Activated B cell treated with CpG ODN at 0.5 μM for 24 hours (primary cell): ENCODE measurements at regions not wholly inside any gene's neighbourhood (a gene's known extent, or its start where the extent isn't known, plus 50 kb on each side); places are given as distances from the start of the nearest gene placed in this dataset.

Source experiments
- ATAC-seq: fragments of 200-7000 bp; cut with Tn5 transposase; one replicate; pipeline ENCODE4 v1.10.0; 2021; ENCODE audit warnings: low read depth, mild to moderate bottlenecking, moderate library complexity
- CTCF ChIA-PET: fragments of 350-600 bp; sonication (Branson Sonifier 250); formaldehyde crosslinking; loops from one replicate; lab custom pipeline; 2021; ENCODE audit warnings: antibody characterized with exemption; lab: Charles Lee
- POLR2A ChIA-PET: fragments of 350-600 bp; sonication (Branson Sonifier 250); formaldehyde crosslinking; loops from one replicate; lab custom pipeline; 2021; ENCODE audit warnings: antibody characterized with exemption; lab: Charles Lee
- DNase-seq: peaks from one replicate; pipeline ENCODE4 v3.0.0; 2022
- H3K27ac Mint-ChIP-seq: one replicate; pipeline ENCODE4 v1.8.0; 2020; ENCODE audit warnings: mixed read lengths
- H3K27me3 Mint-ChIP-seq: one replicate; pipeline ENCODE4 v1.8.0; 2021; ENCODE audit warnings: mixed read lengths
- H3K36me3 Mint-ChIP-seq: one replicate; pipeline ENCODE4 v1.8.0; 2021; ENCODE audit warnings: low read depth, mixed read lengths
- H3K4me1 Mint-ChIP-seq: one replicate; pipeline ENCODE4 v1.8.0; 2021; ENCODE audit warnings: mixed read lengths
- H3K4me3 Mint-ChIP-seq: one replicate; pipeline ENCODE4 v1.8.0; 2020; ENCODE audit warnings: mild to moderate bottlenecking, mixed read lengths
- H3K9me3 Mint-ChIP-seq: one replicate; pipeline ENCODE4 v1.8.0; 2020; ENCODE audit warnings: mixed read lengths
- intact Hi-C: fragments of 100-400 bp; cut with micrococcal nuclease; formaldehyde crosslinking; loops from one replicate; pipeline ENCODE4 v1.15.1; 2024
- TF ChIP-seq, protein P1 (sequence below): fragments of 200-600 bp; IDR thresholded peaks from one replicate; pipeline ENCODE4 v1.8.0; 2022; ENCODE audit warnings: antibody characterized with exemption, mild to moderate bottlenecking

- intact Hi-C loops: no loop called here
- ATAC-seq (no peak), DNase-seq (no peak)
- H3K27me3 Mint-ChIP-seq: no peaks in the 10 kb centered on the region
- no peak overlapping the region for H3K27ac Mint-ChIP-seq
- CTCF ChIA-PET: no interaction called here
- no peaks in the 10 kb centered on the region for H3K36me3 Mint-ChIP-seq
- H3K4me1 Mint-ChIP-seq: no peaks in the 10 kb centered on the region
- peaks cover 2% of the 10 kb centered on the region for H3K9me3 Mint-ChIP-seq
- POLR2A ChIA-PET: no interaction called here
- H3K4me3 Mint-ChIP-seq: no peak overlapping the region
- TF ChIP-seq, protein P1, sequence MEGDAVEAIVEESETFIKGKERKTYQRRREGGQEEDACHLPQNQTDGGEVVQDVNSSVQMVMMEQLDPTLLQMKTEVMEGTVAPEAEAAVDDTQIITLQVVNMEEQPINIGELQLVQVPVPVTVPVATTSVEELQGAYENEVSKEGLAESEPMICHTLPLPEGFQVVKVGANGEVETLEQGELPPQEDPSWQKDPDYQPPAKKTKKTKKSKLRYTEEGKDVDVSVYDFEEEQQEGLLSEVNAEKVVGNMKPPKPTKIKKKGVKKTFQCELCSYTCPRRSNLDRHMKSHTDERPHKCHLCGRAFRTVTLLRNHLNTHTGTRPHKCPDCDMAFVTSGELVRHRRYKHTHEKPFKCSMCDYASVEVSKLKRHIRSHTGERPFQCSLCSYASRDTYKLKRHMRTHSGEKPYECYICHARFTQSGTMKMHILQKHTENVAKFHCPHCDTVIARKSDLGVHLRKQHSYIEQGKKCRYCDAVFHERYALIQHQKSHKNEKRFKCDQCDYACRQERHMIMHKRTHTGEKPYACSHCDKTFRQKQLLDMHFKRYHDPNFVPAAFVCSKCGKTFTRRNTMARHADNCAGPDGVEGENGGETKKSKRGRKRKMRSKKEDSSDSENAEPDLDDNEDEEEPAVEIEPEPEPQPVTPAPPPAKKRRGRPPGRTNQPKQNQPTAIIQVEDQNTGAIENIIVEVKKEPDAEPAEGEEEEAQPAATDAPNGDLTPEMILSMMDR: no peak
Measured at GRCh38 chr13:106010836-106011235, 524.6 kb downstream of the EFNB2 start.

GRCh38 chr13:106008540-106008939 is 526.9 kb downstream of the EFNB2 start:
- TF ChIP-seq, protein P1: no peak
- ATAC-seq (no peak), DNase-seq (no peak)
- Mint-ChIP-seq H3K36me3 (no peaks in the 10 kb centered on the region), H3K9me3 (peaks cover 4% of the 10 kb centered on the region), H3K27ac (no peak overlapping the region), H3K4me1 (no peaks in the 10 kb centered on the region), H3K4me3 (no peak overlapping the region), H3K27me3 (no peaks in the 10 kb centered on the region)
- ChIA-PET CTCF (no interaction called here), POLR2A (no interaction called here)
- intact Hi-C loops: no loop called here

GRCh38 chr13:106007156-106007555 is 528.3 kb downstream of the EFNB2 start:
- H3K4me3 Mint-ChIP-seq: no peak overlapping the region
- H3K36me3 Mint-ChIP-seq: no peaks in the 10 kb centered on the region
- H3K9me3 Mint-ChIP-seq: peaks cover 4% of the 10 kb centered on the region
- TF ChIP-seq, protein P1: no peak
- CTCF ChIA-PET: no interaction called here
- no peak for ATAC-seq
- intact Hi-C loops: no loop called here
- DNase-seq: no peak
- POLR2A ChIA-PET: no interaction called here
- H3K4me1 Mint-ChIP-seq: no peaks in the 10 kb centered on the region
- no peaks in the 10 kb centered on the region for H3K27me3 Mint-ChIP-seq
- H3K27ac Mint-ChIP-seq: no peak overlapping the region

DNA sequence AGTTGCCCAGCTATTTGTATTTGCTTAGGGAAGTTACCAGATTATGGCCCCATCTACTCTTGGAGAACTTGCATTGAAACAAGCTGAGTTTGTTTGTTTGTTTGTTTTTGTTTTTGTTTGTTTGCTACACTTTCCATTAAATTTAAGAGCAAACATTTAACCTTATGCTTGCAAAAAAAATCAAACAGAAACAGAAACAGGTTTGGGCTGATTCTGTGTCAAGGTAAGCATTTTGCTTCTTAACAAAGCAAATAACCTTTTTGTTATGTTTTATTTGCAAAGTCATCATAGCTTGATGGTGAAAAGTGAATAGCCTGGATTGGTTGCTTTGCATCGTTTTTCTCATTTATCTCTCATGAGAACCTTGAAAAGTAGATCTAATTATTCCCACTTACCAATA is 531.8 kb downstream of the EFNB2 start:
- H3K36me3 Mint-ChIP-seq: no peaks in the 10 kb centered on the region
- TF ChIP-seq, protein P1: no peak
- no peaks in the 10 kb centered on the region for H3K27me3 Mint-ChIP-seq
- intact Hi-C loops: no loop called here
- no peak overlapping the region for H3K27ac Mint-ChIP-seq
- CTCF ChIA-PET: no interaction called here
- ATAC-seq (no peak), DNase-seq (no peak)
- peaks cover 7% of the 10 kb centered on the region for H3K9me3 Mint-ChIP-seq
- POLR2A ChIA-PET: no interaction called here
- no peaks in the 10 kb centered on the region for H3K4me1 Mint-ChIP-seq
- H3K4me3 Mint-ChIP-seq: no peak overlapping the region

DNA sequence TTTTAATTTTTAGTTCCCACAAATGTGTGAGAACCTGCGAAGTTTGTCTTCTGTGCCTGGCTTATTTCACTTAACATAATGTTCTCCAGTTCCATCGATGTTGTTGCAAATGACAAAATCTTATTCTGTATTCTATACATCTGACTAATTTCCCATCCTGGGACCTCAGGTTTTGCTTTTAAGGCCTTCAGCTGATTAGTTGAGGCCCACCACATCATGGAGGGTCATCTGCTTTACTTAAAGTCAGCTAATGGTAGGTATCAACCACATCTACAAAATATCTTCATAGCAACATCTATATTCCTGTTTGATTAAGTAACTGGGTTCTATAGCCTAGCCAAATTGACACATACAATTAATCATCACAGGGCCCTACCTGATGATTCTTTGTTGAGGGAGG is 534.0 kb downstream of the EFNB2 start:
- Mint-ChIP-seq H3K9me3 (peaks cover 5% of the 10 kb centered on the region), H3K4me1 (no peaks in the 10 kb centered on the region), H3K36me3 (no peaks in the 10 kb centered on the region), H3K27me3 (no peaks in the 10 kb centered on the region), H3K4me3 (no peak overlapping the region), H3K27ac (no peak overlapping the region)
- DNase-seq (no peak), ATAC-seq (no peak)
- ChIA-PET CTCF (no interaction called here), POLR2A (no interaction called here)
- intact Hi-C loops: no loop called here
- TF ChIP-seq, protein P1: no peak
